ENCODE measurements at regions not wholly inside any gene's neighbourhood (a gene's known extent, or its start where the extent isn't known, plus 50 kb on each side); places are given as distances from the start of the nearest gene placed in this dataset.

GRCh38 chr21:18460979-18461378 lies 57.4 kb upstream of the TMPRSS15 start:
- DNase-seq (ENCODE audit: insufficient read length, low spot score) (no peak), FAIRE-seq (no peak)

DNA sequence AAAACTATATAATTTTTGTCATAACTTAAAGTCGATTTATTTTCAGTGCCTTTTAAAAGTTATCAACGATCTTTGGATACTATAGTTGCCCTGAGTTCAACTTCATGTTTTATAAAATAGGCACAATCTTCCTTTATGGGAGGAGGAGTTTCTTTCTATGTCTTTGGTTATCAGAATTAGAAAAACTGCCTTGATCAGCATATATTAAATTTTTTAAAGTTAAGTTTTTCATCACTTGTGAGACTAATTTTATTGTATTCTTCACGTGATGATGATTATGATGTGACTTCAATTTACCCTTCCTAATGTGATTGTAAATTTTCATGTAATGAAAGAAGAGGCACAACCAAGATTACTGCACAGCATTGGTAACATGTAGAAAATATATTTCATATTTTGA lies 58.2 kb upstream of the TMPRSS15 start:
- FAIRE-seq = no peak
- TF ChIP-seq POLR2A (IDR thresholded peaks at IDR 0.05; ENCODE audit: low read depth, low read length) = no peak

More at GRCh38 chr21:18460979-18461378, 57.4 kb upstream of the TMPRSS15 start:
- no peak for TF ChIP-seq POLR2A (IDR thresholded peaks at IDR 0.05; ENCODE audit: low read depth, low read length)

GRCh38 chr21:18467715-18468114 lies 64.1 kb upstream of the TMPRSS15 start:
- DNase-seq (ENCODE audit: insufficient read length, low spot score) (no peak), FAIRE-seq (no peak)
- no peak for TF ChIP-seq POLR2A (IDR thresholded peaks at IDR 0.05; ENCODE audit: low read depth, low read length)

More for the DNA sequence above, 58.2 kb upstream of the TMPRSS15 start:
- DNase-seq (ENCODE audit: insufficient read length, low spot score) = no peak

GRCh38 chr21:18468790-18469189 lies 65.2 kb upstream of the TMPRSS15 start:
- DNase-seq (ENCODE audit: insufficient read length, low spot score) (no peak), FAIRE-seq (peak; percentile 67)
- TF ChIP-seq POLR2A (IDR thresholded peaks at IDR 0.05; ENCODE audit: low read depth, low read length) = no peak

DNA sequence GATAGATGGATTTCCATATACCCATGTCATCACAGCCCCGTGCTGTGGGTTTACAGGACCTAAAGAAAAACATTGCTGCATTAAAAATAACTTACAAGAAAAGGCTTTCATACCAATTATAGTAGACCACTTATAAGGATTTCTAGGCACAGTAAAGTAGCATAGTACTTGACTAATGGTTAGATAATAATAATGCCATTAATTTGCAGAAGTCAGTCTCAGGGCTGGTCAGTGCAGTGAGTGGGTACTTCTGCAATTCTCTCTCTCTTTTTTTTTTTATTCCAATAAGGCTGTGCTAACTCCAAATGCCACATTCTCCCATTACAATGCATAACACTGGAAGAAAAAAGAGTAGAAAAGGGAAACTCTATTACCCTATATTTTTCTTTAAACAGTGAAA lies 73.1 kb upstream of the TMPRSS15 start:
- FAIRE-seq (no peak), DNase-seq (ENCODE audit: insufficient read length, low spot score) (no peak)
- TF ChIP-seq POLR2A (IDR thresholded peaks at IDR 0.05; ENCODE audit: low read depth, low read length) = no peak

DNA sequence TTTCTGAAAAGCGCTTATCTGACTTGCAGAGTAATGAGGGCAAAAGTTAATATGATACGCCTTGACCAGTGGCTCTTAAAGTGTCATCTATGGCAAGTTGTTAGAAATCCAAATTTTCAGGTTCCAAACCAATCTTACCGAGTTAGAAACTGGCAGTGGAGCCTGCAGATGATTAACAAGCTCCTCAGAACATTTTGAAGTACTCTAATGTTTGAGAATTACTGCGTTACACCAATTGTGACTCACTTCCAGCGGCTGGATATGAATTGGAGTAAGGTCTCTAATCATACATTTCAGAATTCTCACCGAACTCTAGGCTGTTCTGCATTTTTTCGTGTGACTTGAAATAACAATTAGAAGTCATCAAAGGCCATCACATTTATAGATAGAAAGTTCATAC lies 73.5 kb upstream of the TMPRSS15 start:
- no peak for DNase-seq (ENCODE audit: insufficient read length, low spot score)
- TF ChIP-seq POLR2A (IDR thresholded peaks at IDR 0.05; ENCODE audit: low read depth, low read length) = no peak

GRCh38 chr21:18478513-18478912 lies 74.9 kb upstream of the TMPRSS15 start:
- DNase-seq (ENCODE audit: insufficient read length, low spot score) = no peak
- peak; percentile 81 for FAIRE-seq
- TF ChIP-seq POLR2A (IDR thresholded peaks at IDR 0.05; ENCODE audit: low read depth, low read length) = no peak

More for the DNA sequence above, 73.5 kb upstream of the TMPRSS15 start:
- no peak for FAIRE-seq

- DNase-seq (ENCODE audit: insufficient read length, low spot score) = no peak
- TF ChIP-seq POLR2A (IDR thresholded peaks at IDR 0.05; ENCODE audit: low read depth, low read length) = no peak
- no peak for FAIRE-seq
Measured at GRCh38 chr21:18488252-18488651, 84.7 kb upstream of the TMPRSS15 start.

- peak; percentile 23 for DNase-seq (ENCODE audit: insufficient read length, low spot score)
- FAIRE-seq = peak; percentile 97
Measured at GRCh38 chr21:18493422-18493821, 89.8 kb upstream of the TMPRSS15 start.

GRCh38 chr21:18495523-18495922 lies 91.9 kb upstream of the TMPRSS15 start:
- no peak for DNase-seq (ENCODE audit: insufficient read length, low spot score)
- FAIRE-seq = no peak
- TF ChIP-seq POLR2A (IDR thresholded peaks at IDR 0.05; ENCODE audit: low read depth, low read length) = no peak

More at GRCh38 chr21:18493422-18493821, 89.8 kb upstream of the TMPRSS15 start:
- no peak for TF ChIP-seq POLR2A (IDR thresholded peaks at IDR 0.05; ENCODE audit: low read depth, low read length)

DNA sequence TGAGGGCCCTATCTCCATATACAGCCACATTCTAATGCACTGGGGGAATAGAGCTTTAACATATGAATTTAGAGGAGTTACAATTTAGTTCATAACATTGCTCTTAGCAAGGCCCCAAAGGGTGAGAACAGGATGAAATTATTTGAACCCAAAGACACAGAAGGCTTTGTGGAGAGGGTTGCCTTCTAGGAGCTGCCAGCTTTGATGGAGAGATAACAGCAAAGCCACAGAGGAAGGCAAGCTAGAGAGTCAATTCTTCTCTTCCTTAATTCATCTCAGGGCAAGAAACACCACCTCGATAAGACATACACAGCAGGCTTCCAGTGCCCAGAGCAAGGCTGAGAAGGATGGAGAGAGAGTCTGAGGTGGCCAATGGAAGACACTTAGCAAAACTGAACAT lies 94.8 kb upstream of the TMPRSS15 start:
- FAIRE-seq = no peak
- DNase-seq (ENCODE audit: insufficient read length, low spot score) = no peak
- no peak for TF ChIP-seq POLR2A (IDR thresholded peaks at IDR 0.05; ENCODE audit: low read depth, low read length)

DNA sequence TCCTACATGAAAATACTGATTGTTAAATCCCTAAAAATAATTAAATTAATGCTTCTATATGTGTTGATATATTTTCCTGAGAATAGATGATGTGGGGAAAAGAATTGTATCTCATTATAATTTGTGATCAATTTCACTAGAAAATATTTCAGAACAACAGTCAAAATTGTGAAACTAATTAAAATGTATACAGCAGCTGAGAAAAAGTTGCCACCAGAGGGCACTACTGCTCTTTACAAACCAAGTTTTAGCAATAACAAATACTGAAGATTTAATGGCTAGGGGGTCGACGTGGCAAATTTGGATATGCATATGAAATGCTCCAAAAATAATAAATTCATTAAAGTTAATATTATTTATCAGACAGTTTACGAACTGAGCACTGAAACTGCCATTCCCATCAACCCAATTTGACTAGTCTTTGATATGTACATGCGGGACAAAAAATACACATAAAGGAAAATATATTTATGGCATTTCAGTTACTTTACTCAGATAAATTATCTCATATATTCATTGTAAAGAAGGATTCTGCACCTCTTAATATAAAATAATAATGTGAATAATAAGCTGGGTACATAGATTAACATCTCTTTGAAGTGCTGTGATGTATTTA lies 96.3 kb upstream of the TMPRSS15 start:
- no peak for FAIRE-seq
- DNase-seq (ENCODE audit: insufficient read length, low spot score) = no peak
- TF ChIP-seq POLR2A (IDR thresholded peaks at IDR 0.05; ENCODE audit: low read depth, low read length) = no peak

DNA sequence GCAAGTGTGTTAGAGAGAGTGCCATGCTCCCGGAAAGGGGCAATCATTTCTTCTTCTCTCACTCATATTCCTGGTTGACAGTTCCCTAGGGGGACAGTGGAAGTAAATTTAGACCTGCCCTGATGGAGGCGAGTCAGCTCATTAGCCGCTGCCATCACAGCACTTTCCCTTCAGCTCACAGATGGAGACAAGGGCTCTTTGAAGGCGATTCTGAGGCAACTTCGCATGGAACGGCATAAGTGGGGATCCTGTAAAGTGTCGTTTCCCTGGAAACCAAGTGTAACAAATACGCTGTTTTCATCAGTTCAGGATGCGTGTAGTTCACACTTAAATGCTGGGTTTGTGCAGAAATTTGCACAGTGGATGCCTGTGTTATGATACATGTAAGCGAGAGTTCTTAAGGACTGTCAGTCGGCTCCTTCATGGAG lies 114.5 kb upstream of the TMPRSS15 start:
- FAIRE-seq (no peak), DNase-seq (ENCODE audit: insufficient read length, low spot score) (no peak)
- no peak for TF ChIP-seq POLR2A (IDR thresholded peaks at IDR 0.05; ENCODE audit: low read depth, low read length)

- DNase-seq (ENCODE audit: insufficient read length, low spot score) = no peak
- no peak for FAIRE-seq
- TF ChIP-seq POLR2A (IDR thresholded peaks at IDR 0.05; ENCODE audit: low read depth, low read length) = no peak
Measured at GRCh38 chr21:18521204-18521603, 117.6 kb upstream of the TMPRSS15 start.

DNA sequence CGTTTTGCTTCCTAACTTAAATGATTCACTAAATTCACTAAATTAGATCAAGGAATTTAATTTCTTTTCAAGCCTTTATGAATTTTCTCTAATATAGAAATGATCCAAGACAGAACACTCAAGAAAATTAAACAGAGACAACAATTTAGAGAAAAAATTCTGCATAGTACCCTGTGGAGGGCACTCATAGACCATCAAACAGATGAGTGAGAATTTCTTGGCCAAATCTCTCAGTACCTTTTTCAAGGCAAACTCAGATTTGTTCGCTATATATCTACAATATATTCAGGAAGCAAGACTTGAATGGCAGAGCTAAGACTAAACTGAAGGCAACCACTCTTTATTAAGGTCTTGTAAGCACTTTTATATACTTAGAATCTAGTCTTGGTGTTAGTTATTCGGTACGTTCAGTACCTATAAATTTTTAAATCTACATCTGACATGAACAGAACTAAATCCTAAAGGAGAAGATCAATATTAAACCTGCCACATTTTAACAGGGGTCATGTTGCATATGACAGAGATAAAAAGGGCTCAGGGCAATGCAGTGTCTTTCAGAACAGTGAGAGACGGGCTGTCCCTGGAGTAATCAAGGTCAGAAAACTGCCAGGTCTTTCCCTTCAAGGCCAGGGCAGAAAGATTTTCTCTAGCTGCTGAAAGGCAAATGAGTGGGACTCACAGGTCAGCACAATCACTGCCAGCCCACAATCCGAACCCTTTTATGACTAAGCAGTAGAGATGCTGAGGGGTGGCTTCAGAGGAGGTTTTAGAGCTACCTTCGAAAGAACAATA lies 118.8 kb upstream of the TMPRSS15 start:
- FAIRE-seq (no peak), DNase-seq (ENCODE audit: insufficient read length, low spot score) (no peak)
- no peak for TF ChIP-seq POLR2A (IDR thresholded peaks at IDR 0.05; ENCODE audit: low read depth, low read length)

All from H54 (cell line).